ENCODE measurements at regions not wholly inside any gene's neighbourhood (a gene's known extent, or its start where the extent isn't known, plus 50 kb on each side); places are given as distances from the start of the nearest gene placed in this dataset.

GRCh38 chr13:89294115-89294867 lies 1623.1 kb downstream of the SLITRK5 start:
- Mint-ChIP-seq H3K9me3 (peaks cover 2% of the 10 kb centered on the region), H3K27ac (ENCODE audit: unreplicated experiment) (no peak overlapping the region), H3K4me1 (no peaks in the 10 kb centered on the region), H3K27me3 (ENCODE audit: low read depth) (no peaks in the 10 kb centered on the region), H3K36me3 (ENCODE audit: low read depth) (no peaks in the 10 kb centered on the region), H3K4me3 (no peak overlapping the region)
- DNase-seq (ENCODE audit: low read depth, low spot score), result no peak
- TF ChIP-seq, protein P1, sequence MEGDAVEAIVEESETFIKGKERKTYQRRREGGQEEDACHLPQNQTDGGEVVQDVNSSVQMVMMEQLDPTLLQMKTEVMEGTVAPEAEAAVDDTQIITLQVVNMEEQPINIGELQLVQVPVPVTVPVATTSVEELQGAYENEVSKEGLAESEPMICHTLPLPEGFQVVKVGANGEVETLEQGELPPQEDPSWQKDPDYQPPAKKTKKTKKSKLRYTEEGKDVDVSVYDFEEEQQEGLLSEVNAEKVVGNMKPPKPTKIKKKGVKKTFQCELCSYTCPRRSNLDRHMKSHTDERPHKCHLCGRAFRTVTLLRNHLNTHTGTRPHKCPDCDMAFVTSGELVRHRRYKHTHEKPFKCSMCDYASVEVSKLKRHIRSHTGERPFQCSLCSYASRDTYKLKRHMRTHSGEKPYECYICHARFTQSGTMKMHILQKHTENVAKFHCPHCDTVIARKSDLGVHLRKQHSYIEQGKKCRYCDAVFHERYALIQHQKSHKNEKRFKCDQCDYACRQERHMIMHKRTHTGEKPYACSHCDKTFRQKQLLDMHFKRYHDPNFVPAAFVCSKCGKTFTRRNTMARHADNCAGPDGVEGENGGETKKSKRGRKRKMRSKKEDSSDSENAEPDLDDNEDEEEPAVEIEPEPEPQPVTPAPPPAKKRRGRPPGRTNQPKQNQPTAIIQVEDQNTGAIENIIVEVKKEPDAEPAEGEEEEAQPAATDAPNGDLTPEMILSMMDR (conservative IDR thresholded peaks at IDR 0.05), result no peak

DNA sequence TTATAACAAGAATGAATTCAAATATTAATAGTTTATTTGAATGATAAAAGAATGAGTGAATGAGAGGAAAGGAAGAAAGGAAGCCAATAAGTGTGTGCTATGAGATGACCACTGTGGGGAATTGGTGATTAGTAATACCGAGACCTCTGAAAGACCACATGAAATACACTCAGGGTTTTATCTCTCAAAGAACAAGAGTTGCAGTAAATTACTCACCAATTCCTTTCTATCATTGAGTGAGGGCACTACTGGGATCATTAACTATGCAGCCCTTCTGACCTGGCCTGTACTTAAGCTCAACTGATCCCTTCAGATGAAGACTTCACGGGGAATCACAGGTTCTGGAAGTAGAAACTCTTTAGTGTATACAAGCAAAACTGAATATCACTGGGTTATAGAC lies 1636.1 kb downstream of the SLITRK5 start:
- no peaks in the 10 kb centered on the region for H3K4me1 Mint-ChIP-seq
- TF ChIP-seq, protein P1 (conservative IDR thresholded peaks at IDR 0.05), result no peak
- DNase-seq (ENCODE audit: low read depth, low spot score), result no peak
- H3K27ac Mint-ChIP-seq (ENCODE audit: unreplicated experiment), result no peak overlapping the region
- no peak overlapping the region for H3K4me3 Mint-ChIP-seq
- H3K36me3 Mint-ChIP-seq (ENCODE audit: low read depth), result no peaks in the 10 kb centered on the region
- H3K9me3 Mint-ChIP-seq, result no peaks in the 10 kb centered on the region
- no peaks in the 10 kb centered on the region for H3K27me3 Mint-ChIP-seq (ENCODE audit: low read depth)

DNA sequence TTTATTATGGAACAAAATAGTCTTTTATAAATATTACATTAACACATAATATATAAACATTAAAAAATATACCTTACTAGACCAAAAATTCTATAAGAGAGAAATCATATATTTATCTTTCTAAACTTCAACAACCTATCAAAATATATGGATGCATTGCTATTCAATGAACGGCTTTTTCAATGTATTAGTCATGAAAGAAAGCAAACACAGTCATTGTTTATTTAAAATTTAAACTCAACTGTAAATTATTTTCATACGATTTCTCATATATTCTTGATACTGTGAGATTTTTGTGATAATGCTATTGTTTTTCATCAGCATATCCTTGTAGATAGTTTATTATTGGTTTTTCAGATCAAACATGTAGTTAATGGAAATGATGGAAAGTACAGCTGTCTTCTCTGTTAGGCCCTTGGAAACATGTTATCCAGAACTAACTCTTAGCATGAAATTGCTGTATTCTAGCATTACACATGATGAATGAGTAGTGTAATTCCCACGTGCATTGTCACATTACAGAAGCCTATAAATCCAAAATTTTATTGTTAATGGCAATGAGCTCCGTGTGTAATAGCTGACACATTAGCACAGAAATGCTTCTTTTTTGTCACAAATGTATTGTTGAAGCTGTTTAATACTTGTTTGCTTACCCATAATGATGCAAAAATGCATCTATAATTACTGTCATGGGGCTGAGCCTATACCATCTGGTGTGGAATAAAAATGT lies 1639.9 kb downstream of the SLITRK5 start:
- no peak for DNase-seq (ENCODE audit: low read depth, low spot score)
- Mint-ChIP-seq H3K27me3 (ENCODE audit: low read depth) (no peaks in the 10 kb centered on the region), H3K36me3 (ENCODE audit: low read depth) (no peaks in the 10 kb centered on the region), H3K4me3 (no peak overlapping the region), H3K4me1 (peaks cover 7% of the 10 kb centered on the region), H3K27ac (ENCODE audit: unreplicated experiment) (no peak overlapping the region), H3K9me3 (no peaks in the 10 kb centered on the region)
- TF ChIP-seq, protein P1 (conservative IDR thresholded peaks at IDR 0.05), result no peak

GRCh38 chr13:89315287-89315686 lies 1644.1 kb downstream of the SLITRK5 start:
- H3K4me3 Mint-ChIP-seq, result no peak overlapping the region
- H3K4me1 Mint-ChIP-seq, result peaks cover 7% of the 10 kb centered on the region
- H3K9me3 Mint-ChIP-seq, result peaks cover 3% of the 10 kb centered on the region
- no peak overlapping the region for H3K27ac Mint-ChIP-seq (ENCODE audit: unreplicated experiment)
- no peaks in the 10 kb centered on the region for H3K36me3 Mint-ChIP-seq (ENCODE audit: low read depth)
- DNase-seq (ENCODE audit: low read depth, low spot score), result no peak
- no peaks in the 10 kb centered on the region for H3K27me3 Mint-ChIP-seq (ENCODE audit: low read depth)
- TF ChIP-seq, protein P1 (conservative IDR thresholded peaks at IDR 0.05), result no peak

GRCh38 chr13:89322466-89322865 lies 1651.3 kb downstream of the SLITRK5 start:
- TF ChIP-seq, protein P1 (conservative IDR thresholded peaks at IDR 0.05), result no peak

More at GRCh38 chr13:89322466-89322865, 1651.3 kb downstream of the SLITRK5 start:
- no peak for DNase-seq (ENCODE audit: low read depth, low spot score)
- H3K36me3 Mint-ChIP-seq (ENCODE audit: low read depth), result no peaks in the 10 kb centered on the region
- H3K4me1 Mint-ChIP-seq, result peaks cover 4% of the 10 kb centered on the region
- no peak overlapping the region for H3K4me3 Mint-ChIP-seq
- no peaks in the 10 kb centered on the region for H3K27me3 Mint-ChIP-seq (ENCODE audit: low read depth)
- peaks cover 7% of the 10 kb centered on the region for H3K9me3 Mint-ChIP-seq
- H3K27ac Mint-ChIP-seq (ENCODE audit: unreplicated experiment), result no peak overlapping the region
